GM04504 (cell line): ENCODE measurements at regions not wholly inside any gene's neighbourhood (a gene's known extent, or its start where the extent isn't known, plus 50 kb on each side); places are given as distances from the start of the nearest gene placed in this dataset.
"Not testable (repeated sequence)": the region's sequence is repeated elsewhere in the genome, so short reads cannot be mapped to it uniquely, and the experiment has no call there.

Experiments used
- DNase-seq: peaks from one replicate; pipeline ENCODE4 v3.0.0-alpha.2; 2012; ENCODE audit warnings: low read depth

- no peak for DNase-seq
Observed at GRCh38 chr11:96706761-96707160, 316.9 kb downstream of the JRKL start.

GRCh38 chr11:96707273-96707672, 317.5 kb downstream of the JRKL start:
- DNase-seq: no peak

GRCh38 chr11:96708219-96708878, 318.5 kb downstream of the JRKL start:
- no peak for DNase-seq

- DNase-seq: no peak
Observed at GRCh38 chr11:96713301-96713700, 323.5 kb downstream of the JRKL start.

- no peak for DNase-seq
Observed at GRCh38 chr11:96714689-96715088, 324.9 kb downstream of the JRKL start.

- DNase-seq: no peak
Observed at GRCh38 chr11:96715208-96715607, 325.4 kb downstream of the JRKL start.

GRCh38 chr11:96736601-96737000, 346.8 kb downstream of the JRKL start:
- no peak for DNase-seq

- no peak for DNase-seq
Observed at GRCh38 chr11:96738311-96738710, 348.5 kb downstream of the JRKL start.

GRCh38 chr11:96741068-96741467, 351.3 kb downstream of the JRKL start:
- no peak for DNase-seq

- DNase-seq: no peak
Observed at GRCh38 chr11:96744697-96745096, 354.9 kb downstream of the JRKL start.

GRCh38 chr11:96748639-96749370, 359.0 kb downstream of the JRKL start:
- peak; percentile 41 for DNase-seq

- DNase-seq: not testable (repeated sequence)
Observed at GRCh38 chr11:96751807-96752206, 362.0 kb downstream of the JRKL start.

- DNase-seq: no peak
Observed at GRCh38 chr11:96752221-96752620, 362.4 kb downstream of the JRKL start.

GRCh38 chr11:96753997-96754396, 364.2 kb downstream of the JRKL start:
- no peak for DNase-seq

- DNase-seq: no peak
Observed at GRCh38 chr11:96755209-96755608, 365.4 kb downstream of the JRKL start.

- no peak for DNase-seq
Observed at GRCh38 chr11:96755752-96756151, 365.9 kb downstream of the JRKL start.

- no peak for DNase-seq
Observed at GRCh38 chr11:96758957-96759356, 369.1 kb downstream of the JRKL start.

- no peak for DNase-seq
Observed at GRCh38 chr11:96760306-96760705, 370.5 kb downstream of the JRKL start.

- no peak for DNase-seq
Observed at GRCh38 chr11:96760815-96761214, 371.0 kb downstream of the JRKL start.

- no peak for DNase-seq
Observed at GRCh38 chr11:96761451-96761850, 371.6 kb downstream of the JRKL start.

GRCh38 chr11:96763244-96763643, 373.4 kb downstream of the JRKL start:
- DNase-seq: no peak

GRCh38 chr11:96778272-96778671, 388.5 kb downstream of the JRKL start:
- no peak for DNase-seq

GRCh38 chr11:96779030-96779429, 389.2 kb downstream of the JRKL start:
- DNase-seq: no peak

GRCh38 chr11:96781082-96781481, 391.3 kb downstream of the JRKL start:
- DNase-seq: no peak
